Spleen (tissue), 7 donors: ENCODE measurements at regions not wholly inside any gene's neighbourhood (a gene's known extent, or its start where the extent isn't known, plus 50 kb on each side); places are given as distances from the start of the nearest gene placed in this dataset.

Experiments
- POLR2A ChIP-seq, 3 donors: fragments of 450-650 bp; IDR thresholded peaks; one replicate each; pipeline ENCODE4 v1.5.1; 2017; ENCODE audit warnings: antibody characterized with exemption in 3 of 3, mild to moderate bottlenecking in 1 of 3
- TF ChIP-seq, protein P1 (sequence below), 11 experiments: fragments of 200-600 bp in 7 of 11; fragments of 450-650 bp in 4 of 11; sonication (generic) in 4 of 11; IDR thresholded peaks in 8 of 11; conservative IDR thresholded peaks in 3 of 11; 1 replicate in 7 of 11; 2 replicates in 4 of 11; pipeline versions ENCODE4 v1.4.0 to v1.8.0; 2016 to 2021; ENCODE audit warnings: antibody characterized with exemption in 11 of 11, inconsistent platforms in 4 of 11, mild to moderate bottlenecking in 1 of 11
- donor health status: DM: no; HTN: no; CAD: no; lungs with moderate emphysema.
- donor health status: DM: no; HTN: no; CAD: no.
- donor health status: DM: no; HTN: no; CAD: no.

- TF ChIP-seq, protein P1, sequence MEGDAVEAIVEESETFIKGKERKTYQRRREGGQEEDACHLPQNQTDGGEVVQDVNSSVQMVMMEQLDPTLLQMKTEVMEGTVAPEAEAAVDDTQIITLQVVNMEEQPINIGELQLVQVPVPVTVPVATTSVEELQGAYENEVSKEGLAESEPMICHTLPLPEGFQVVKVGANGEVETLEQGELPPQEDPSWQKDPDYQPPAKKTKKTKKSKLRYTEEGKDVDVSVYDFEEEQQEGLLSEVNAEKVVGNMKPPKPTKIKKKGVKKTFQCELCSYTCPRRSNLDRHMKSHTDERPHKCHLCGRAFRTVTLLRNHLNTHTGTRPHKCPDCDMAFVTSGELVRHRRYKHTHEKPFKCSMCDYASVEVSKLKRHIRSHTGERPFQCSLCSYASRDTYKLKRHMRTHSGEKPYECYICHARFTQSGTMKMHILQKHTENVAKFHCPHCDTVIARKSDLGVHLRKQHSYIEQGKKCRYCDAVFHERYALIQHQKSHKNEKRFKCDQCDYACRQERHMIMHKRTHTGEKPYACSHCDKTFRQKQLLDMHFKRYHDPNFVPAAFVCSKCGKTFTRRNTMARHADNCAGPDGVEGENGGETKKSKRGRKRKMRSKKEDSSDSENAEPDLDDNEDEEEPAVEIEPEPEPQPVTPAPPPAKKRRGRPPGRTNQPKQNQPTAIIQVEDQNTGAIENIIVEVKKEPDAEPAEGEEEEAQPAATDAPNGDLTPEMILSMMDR (IDR thresholded peaks at IDR 0.05 in 8 of 11, conservative IDR thresholded peaks at IDR 0.05 in 3 of 11), result no peak
- TF ChIP-seq POLR2A (IDR thresholded peaks at IDR 0.05), result no peak
Measured at GRCh38 chr11:105232021-105232420, 92.5 kb upstream of the CARD18 start.
